ENCODE measurements at regions not wholly inside any gene's neighbourhood (a gene's known extent, or its start where the extent isn't known, plus 50 kb on each side); places are given as distances from the start of the nearest gene placed in this dataset.

- DNase-seq = no peak
Observed at GRCh38 chr20:60395991-60396390, 437.8 kb downstream of the CDH26 start.

GRCh38 chr20:60400567-60400966 is 442.3 kb downstream of the CDH26 start:
- DNase-seq = no peak

- DNase-seq = no peak
Observed at GRCh38 chr20:60402189-60403058, 444.2 kb downstream of the CDH26 start.

GRCh38 chr20:60403105-60403741 is 445.0 kb downstream of the CDH26 start:
- DNase-seq = no peak

- DNase-seq = no peak
Observed at GRCh38 chr20:60407011-60407771, 449.0 kb downstream of the CDH26 start.

- DNase-seq = no peak
Observed at GRCh38 chr20:60407938-60408337, 449.7 kb downstream of the CDH26 start.

GRCh38 chr20:60408435-60408834 is 450.2 kb downstream of the CDH26 start:
- no peak for DNase-seq

- no peak for DNase-seq
Observed at GRCh38 chr20:60410618-60411264, 452.5 kb downstream of the CDH26 start.

GRCh38 chr20:60411813-60412212 is 453.6 kb downstream of the CDH26 start:
- DNase-seq = no peak

GRCh38 chr20:60420676-60421229 is 462.5 kb downstream of the CDH26 start:
- no peak for DNase-seq

GRCh38 chr20:60422848-60423247 is 464.6 kb downstream of the CDH26 start:
- no peak for DNase-seq

- DNase-seq = no peak
Observed at GRCh38 chr20:60424267-60424902, 466.2 kb downstream of the CDH26 start.

GRCh38 chr20:60427516-60427915 is 469.3 kb downstream of the CDH26 start:
- no peak for DNase-seq

GRCh38 chr20:60428651-60429050 is 470.4 kb downstream of the CDH26 start:
- no peak for DNase-seq

GRCh38 chr20:60430516-60431001 is 472.3 kb downstream of the CDH26 start:
- DNase-seq = no peak

GRCh38 chr20:60431349-60431748 is 473.1 kb downstream of the CDH26 start:
- DNase-seq = no peak

GRCh38 chr20:60437418-60437817 is 479.2 kb downstream of the CDH26 start:
- no peak for DNase-seq

GRCh38 chr20:60446267-60447111 is 488.3 kb downstream of the CDH26 start:
- DNase-seq = no peak

GRCh38 chr20:60447703-60448102 is 489.5 kb downstream of the CDH26 start:
- no peak for DNase-seq

GRCh38 chr20:60453388-60454246 is 495.4 kb downstream of the CDH26 start:
- DNase-seq = no peak
